OCI-LY1 (cell line): ENCODE measurements at regions not wholly inside any gene's neighbourhood (a gene's known extent, or its start where the extent isn't known, plus 50 kb on each side); places are given as distances from the start of the nearest gene placed in this dataset.

Source experiments
- CTCF ChIP-seq: fragments of 200-600 bp; sonication (generic), shearing (Covaris generic); IDR thresholded peaks from 2 replicates; pipeline ENCODE4 v1.5.1; 2017; ENCODE audit warnings: mild to moderate bottlenecking, antibody characterized with exemption, low read length, moderate library complexity, mixed read lengths
- EZH2 ChIP-seq: fragments of 200-600 bp; sonication (generic), shearing (Covaris generic); IDR thresholded peaks from 2 replicates; pipeline ENCODE4 v1.8.0; 2017; ENCODE audit warnings: borderline replicate concordance, mixed run types, mild to moderate bottlenecking, antibody characterized with exemption, low read length, moderate library complexity, mixed read lengths

- TF ChIP-seq CTCF (no peak), EZH2 (no peak)
These were observed 425.2 kb downstream of the CHL1 start for GRCh38 chr3:621714-622113.
